ENCODE measurements at regions not wholly inside any gene's neighbourhood (a gene's known extent, or its start where the extent isn't known, plus 50 kb on each side); places are given as distances from the start of the nearest gene placed in this dataset.
A peak's percentile ranks its signal among the peaks of the same experiment; 100 is the strongest.
"Not testable (repeated sequence)": the region's sequence is repeated elsewhere in the genome, so short reads cannot be mapped to it uniquely, and the experiment has no call there.

DNA sequence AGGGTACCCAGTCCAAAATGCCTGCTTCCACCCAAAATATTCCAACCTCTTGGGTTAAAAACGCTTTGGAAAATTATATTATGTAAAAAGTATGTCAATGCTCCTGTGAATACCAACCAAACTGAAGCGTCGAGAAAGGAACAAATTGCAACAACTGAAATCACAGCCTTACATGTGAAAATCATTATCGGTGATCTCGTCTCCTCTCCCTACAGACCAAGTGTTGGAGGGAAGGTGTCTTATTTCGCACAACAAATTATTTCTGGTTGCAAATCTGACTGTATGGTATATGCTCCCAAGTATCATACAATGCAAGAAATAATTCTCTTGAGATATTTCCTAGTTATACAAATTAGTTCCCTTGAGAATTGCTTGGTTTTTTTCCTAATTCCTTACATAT is 89.3 kb upstream of the CDYL2 start:
- TF ChIP-seq, protein P1, sequence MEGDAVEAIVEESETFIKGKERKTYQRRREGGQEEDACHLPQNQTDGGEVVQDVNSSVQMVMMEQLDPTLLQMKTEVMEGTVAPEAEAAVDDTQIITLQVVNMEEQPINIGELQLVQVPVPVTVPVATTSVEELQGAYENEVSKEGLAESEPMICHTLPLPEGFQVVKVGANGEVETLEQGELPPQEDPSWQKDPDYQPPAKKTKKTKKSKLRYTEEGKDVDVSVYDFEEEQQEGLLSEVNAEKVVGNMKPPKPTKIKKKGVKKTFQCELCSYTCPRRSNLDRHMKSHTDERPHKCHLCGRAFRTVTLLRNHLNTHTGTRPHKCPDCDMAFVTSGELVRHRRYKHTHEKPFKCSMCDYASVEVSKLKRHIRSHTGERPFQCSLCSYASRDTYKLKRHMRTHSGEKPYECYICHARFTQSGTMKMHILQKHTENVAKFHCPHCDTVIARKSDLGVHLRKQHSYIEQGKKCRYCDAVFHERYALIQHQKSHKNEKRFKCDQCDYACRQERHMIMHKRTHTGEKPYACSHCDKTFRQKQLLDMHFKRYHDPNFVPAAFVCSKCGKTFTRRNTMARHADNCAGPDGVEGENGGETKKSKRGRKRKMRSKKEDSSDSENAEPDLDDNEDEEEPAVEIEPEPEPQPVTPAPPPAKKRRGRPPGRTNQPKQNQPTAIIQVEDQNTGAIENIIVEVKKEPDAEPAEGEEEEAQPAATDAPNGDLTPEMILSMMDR (conservative IDR thresholded peaks at IDR 0.05; ENCODE audit: low read depth, low read length) = no peak
- no peak for DNase-seq (ENCODE audit: low read depth)

DNA sequence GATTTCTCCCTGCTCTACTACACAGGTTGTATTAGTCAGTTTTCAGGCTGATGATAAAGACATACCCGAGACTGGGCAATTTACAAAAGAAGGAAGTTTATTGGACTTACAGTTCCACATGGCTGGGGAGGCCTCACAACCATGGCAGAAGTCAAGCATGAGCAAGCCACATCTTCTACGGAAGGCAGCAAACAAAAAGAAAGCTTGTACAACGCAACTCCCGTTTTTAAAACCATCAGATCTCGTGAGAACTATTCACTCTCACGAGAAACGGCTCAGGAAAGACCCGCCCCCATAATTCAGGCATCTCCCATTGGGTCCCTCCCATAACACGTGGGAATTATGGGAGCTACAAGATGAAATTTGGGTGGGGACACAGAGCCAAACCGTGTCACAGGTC is 88.0 kb upstream of the CDYL2 start:
- not testable (repeated sequence) for DNase-seq (ENCODE audit: low read depth); H3K4me3 ChIP-seq (ENCODE audit: low read depth, low read length)

More for the DNA sequence above, 89.3 kb upstream of the CDYL2 start:
- H3K4me3 ChIP-seq (ENCODE audit: low read depth, low read length) = no peak overlapping the region

DNA sequence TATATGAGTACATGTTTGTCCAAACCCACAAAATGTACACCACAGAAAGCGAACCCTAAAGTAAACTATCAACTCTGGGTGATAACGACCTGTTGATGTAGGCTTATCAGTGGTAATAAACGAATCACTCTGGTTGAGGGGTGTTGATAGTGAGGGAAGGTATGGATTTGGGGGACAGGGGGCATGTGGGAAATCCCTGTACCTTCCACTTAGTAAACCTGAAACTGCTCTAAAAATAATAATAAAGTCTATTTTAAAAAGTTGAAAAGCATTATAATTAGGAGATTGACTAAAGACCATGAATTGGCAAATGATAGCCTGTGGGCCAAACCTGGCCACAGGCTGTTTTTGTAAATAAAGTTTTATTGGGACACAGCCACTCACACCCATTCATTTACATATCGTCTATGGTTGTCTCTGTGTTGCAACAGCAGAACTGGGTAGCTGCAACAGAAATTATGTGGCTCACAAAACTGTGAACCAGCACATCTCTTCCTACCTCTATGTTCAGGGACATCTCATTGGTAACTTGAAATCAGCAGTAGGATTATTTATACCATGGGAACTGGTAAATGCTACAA is 85.5 kb upstream of the CDYL2 start:
- TF ChIP-seq, protein P1 (conservative IDR thresholded peaks at IDR 0.05; ENCODE audit: low read depth, low read length) = no peak
- H3K4me3 ChIP-seq (ENCODE audit: low read depth, low read length) = no peak overlapping the region
- DNase-seq (ENCODE audit: low read depth) = no peak

DNA sequence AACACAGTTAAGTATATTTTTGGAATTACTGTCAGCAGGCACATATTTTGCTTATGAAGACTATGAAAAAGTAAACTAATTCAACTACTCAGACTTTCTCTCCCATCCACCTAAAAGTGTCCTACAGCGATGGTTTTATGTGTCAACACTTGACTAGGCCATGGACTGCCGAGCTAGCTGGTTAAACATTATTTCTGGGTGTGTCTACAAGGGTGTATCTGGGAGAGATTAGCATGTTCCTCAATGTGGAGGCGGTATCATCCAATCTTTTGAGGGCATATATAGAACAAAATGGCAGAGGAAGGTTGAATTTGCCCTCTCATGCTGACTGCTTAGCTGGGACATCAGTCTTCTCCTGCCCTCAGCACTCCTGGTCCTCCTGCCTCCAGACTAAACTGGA is 82.7 kb upstream of the CDYL2 start:
- no peak for DNase-seq (ENCODE audit: low read depth)
- no peak overlapping the region for H3K4me3 ChIP-seq (ENCODE audit: low read depth, low read length)
- TF ChIP-seq, protein P1 (conservative IDR thresholded peaks at IDR 0.05; ENCODE audit: low read depth, low read length) = no peak

DNA sequence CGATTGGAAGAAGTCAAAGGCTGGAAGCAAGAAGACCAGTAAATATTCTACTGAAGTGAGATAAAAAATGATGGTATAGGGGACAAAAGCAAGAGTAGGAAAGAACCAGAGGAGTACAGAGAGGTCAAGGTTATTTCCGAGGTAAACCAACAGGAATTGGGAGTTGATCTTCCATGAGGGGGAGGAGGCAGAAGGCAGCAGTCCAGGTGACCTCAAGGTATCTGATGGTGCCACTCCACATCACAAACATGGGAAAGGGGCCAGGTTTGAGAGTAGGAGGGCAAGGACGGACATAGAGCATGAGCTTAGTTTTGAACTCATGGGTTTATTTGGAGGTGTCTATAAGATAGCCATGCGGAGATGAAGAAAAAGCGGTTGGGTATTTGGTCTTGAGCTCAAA is 79.4 kb upstream of the CDYL2 start:
- H3K4me3 ChIP-seq (ENCODE audit: low read depth, low read length) = no peak overlapping the region
- DNase-seq (ENCODE audit: low read depth) = no peak
- TF ChIP-seq, protein P1 (conservative IDR thresholded peaks at IDR 0.05; ENCODE audit: low read depth, low read length) = no peak

DNA sequence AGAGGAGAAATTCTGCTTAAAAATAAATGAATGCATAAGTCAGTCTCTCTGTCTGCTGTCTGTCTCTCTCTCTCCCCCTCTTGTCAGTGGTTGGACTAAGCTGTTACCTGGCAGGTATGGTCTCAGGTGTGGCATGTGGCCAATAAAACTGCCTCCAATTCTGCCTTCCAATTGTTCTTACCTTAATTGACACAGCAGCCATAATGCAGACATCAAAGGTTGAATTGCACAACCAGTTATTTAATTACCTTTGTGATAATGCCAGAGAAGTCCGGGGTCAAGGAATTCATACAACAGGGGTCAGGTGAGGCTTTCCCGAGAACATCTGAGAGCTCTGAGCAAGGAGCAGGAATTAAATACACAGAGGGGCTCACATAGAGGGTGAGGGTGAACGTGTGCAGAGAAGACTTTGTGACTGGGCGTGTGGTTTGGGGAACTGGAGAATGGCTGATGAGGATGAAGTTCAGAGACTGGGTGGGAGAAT is 78.8 kb upstream of the CDYL2 start:
- DNase-seq (ENCODE audit: low read depth) = no peak
- TF ChIP-seq, protein P1 (conservative IDR thresholded peaks at IDR 0.05; ENCODE audit: low read depth, low read length) = no peak
- H3K4me3 ChIP-seq (ENCODE audit: low read depth, low read length) = no peak overlapping the region

DNA sequence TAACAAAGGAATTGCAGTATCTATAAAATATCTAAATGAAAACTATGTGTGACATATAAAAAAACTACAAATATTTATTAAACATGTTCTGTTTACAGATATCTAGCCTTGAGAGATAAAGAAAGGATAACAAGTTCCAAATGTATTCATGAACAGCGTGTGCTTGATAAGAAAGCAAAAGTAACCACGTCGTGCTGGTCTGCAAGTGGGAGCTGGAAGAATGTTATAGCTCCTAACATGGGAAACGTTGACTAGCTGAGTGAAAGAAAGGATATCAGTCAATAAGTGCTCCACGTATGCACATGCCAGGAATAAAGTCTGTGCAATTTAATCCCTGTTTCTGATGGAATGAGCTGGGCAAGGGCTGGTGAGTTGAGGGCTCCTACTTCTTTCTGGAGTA is 71.2 kb upstream of the CDYL2 start:
- peak; percentile 30 for DNase-seq (ENCODE audit: low read depth)
- TF ChIP-seq, protein P1 (conservative IDR thresholded peaks at IDR 0.05; ENCODE audit: low read depth, low read length) = no peak
- H3K4me3 ChIP-seq (ENCODE audit: low read depth, low read length) = no peak overlapping the region

Data from choroid plexus epithelial cell (primary cell).